CD4-positive, alpha-beta T cell (primary cell): ENCODE measurements at regions not wholly inside any gene's neighbourhood (a gene's known extent, or its start where the extent isn't known, plus 50 kb on each side); places are given as distances from the start of the nearest gene placed in this dataset.

Source experiments
- ATAC-seq: fragments of 200-7000 bp; cut with Tn5 transposase; one replicate; pipeline ENCODE4 v1.10.0; 2022; ENCODE audit warnings: mild to moderate bottlenecking; ENCODE audit not compliant: poor library complexity
- CTCF ChIA-PET: fragments of 350-600 bp; sonication (Branson Sonifier 250); formaldehyde crosslinking; loops from one replicate; lab custom pipeline; 2021; ENCODE audit warnings: antibody characterized with exemption, inconsistent platforms; lab: Charles Lee
- POLR2A ChIA-PET: fragments of 350-600 bp; sonication (Branson Sonifier 250); formaldehyde crosslinking; loops from one replicate; lab custom pipeline; 2021; ENCODE audit warnings: antibody characterized with exemption, inconsistent platforms; lab: Charles Lee
- DNase-seq, 14 experiments: peaks; one replicate each; pipeline ENCODE4 v3.0.0-alpha.2; 2013 to 2020; ENCODE audit warnings: mixed read lengths in 2 of 14
- H3K27ac ChIP-seq, 2 donors: one replicate each; pipeline versions ENCODE4 v1.5.1 to v1.7.0; 2013; ENCODE audit warnings: low read length in 2 of 2, low read depth in 1 of 2, mild to moderate bottlenecking in 1 of 2
- H3K27me3 ChIP-seq, 2 experiments: 1 replicate in 1 of 2; 2 replicates in 1 of 2; pipeline versions ENCODE4 v1.6.1 to v1.7.0; 2013; ENCODE audit warnings: low read length in 2 of 2, control low read depth in 1 of 2, mild to moderate bottlenecking in 1 of 2, moderate library complexity in 1 of 2; ENCODE audit not compliant: insufficient read depth in 2 of 2, control insufficient read depth in 1 of 2
- H3K36me3 ChIP-seq: one replicate; pipeline ENCODE4 v1.6.1; 2013; ENCODE audit warnings: low read length, control low read depth; ENCODE audit not compliant: insufficient read depth
- H3K4me1 ChIP-seq: one replicate; pipeline ENCODE4 v1.6.1; 2013; ENCODE audit warnings: low read length, control low read depth; ENCODE audit not compliant: insufficient read depth
- H3K4me3 ChIP-seq: one replicate; pipeline ENCODE4 v1.5.1; 2013; ENCODE audit warnings: mild to moderate bottlenecking, low read length, moderate library complexity
- H3K9me3 ChIP-seq, 2 experiments: 1 replicate in 1 of 2; 2 replicates in 1 of 2; pipeline versions ENCODE4 v1.6.1 to v1.7.0; 2013; ENCODE audit warnings: low read length in 2 of 2, mild to moderate bottlenecking in 2 of 2, control low read depth in 1 of 2, moderate library complexity in 1 of 2; ENCODE audit not compliant: control insufficient read depth in 1 of 2, insufficient read depth in 1 of 2
- H3K27ac Mint-ChIP-seq: one replicate; pipeline ENCODE4 v1.8.0; 2020; ENCODE audit warnings: mixed read lengths
- H3K27me3 Mint-ChIP-seq: one replicate; pipeline ENCODE4 v1.8.0; 2021; ENCODE audit warnings: mixed read lengths
- H3K36me3 Mint-ChIP-seq: one replicate; pipeline ENCODE4 v1.8.0; 2021; ENCODE audit warnings: low read depth, mixed read lengths
- H3K4me1 Mint-ChIP-seq: one replicate; pipeline ENCODE4 v1.8.0; 2021; ENCODE audit warnings: low read depth, mixed read lengths
- H3K4me3 Mint-ChIP-seq: one replicate; pipeline ENCODE4 v1.8.0; 2020; ENCODE audit warnings: mild to moderate bottlenecking, mixed read lengths
- H3K9me3 Mint-ChIP-seq: one replicate; pipeline ENCODE4 v1.8.0; 2020; ENCODE audit warnings: mixed read lengths
- intact Hi-C, 2 experiments: fragments of 100-400 bp; cut with DNase I in 1 of 2; cut with micrococcal nuclease in 1 of 2; formaldehyde crosslinking; loops; one replicate each; pipeline versions ENCODE4 v1.15.1 to v1.9.0; 2023 to 2025; cut with DNase I, micrococcal nuclease
- TF ChIP-seq, protein P1 (sequence below): fragments of 200-600 bp; IDR thresholded peaks from one replicate; pipeline ENCODE4 v1.8.0; 2022; ENCODE audit warnings: antibody characterized with exemption, mild to moderate bottlenecking

DNA sequence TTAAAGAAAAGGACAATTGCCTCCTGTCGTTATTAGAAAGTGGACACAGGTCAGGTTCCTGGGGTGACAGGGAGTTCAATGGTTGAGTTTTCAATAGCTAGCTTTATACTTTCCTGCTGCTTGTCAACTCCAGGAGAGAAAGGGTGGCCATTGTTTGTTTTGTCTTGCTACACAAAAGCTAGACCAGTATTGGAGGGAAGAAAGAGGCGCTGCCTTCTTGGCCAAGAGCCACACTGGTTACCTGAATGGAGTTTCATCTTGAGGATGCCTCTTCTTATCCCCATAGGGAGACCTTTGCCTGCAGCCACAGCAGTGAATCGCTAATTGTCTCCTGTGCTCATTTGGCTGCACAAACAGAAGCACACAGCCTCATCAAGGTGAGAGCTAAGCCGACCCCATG, 279.4 kb upstream of the GRIA1 start:
- H3K36me3 Mint-ChIP-seq: no peaks in the 10 kb centered on the region
- no peak overlapping the region for H3K4me3 Mint-ChIP-seq
- no peak overlapping the region for H3K27ac Mint-ChIP-seq
- DNase-seq (no peak), ATAC-seq (no peak)
- intact Hi-C loops: no loop called here
- TF ChIP-seq, protein P1, sequence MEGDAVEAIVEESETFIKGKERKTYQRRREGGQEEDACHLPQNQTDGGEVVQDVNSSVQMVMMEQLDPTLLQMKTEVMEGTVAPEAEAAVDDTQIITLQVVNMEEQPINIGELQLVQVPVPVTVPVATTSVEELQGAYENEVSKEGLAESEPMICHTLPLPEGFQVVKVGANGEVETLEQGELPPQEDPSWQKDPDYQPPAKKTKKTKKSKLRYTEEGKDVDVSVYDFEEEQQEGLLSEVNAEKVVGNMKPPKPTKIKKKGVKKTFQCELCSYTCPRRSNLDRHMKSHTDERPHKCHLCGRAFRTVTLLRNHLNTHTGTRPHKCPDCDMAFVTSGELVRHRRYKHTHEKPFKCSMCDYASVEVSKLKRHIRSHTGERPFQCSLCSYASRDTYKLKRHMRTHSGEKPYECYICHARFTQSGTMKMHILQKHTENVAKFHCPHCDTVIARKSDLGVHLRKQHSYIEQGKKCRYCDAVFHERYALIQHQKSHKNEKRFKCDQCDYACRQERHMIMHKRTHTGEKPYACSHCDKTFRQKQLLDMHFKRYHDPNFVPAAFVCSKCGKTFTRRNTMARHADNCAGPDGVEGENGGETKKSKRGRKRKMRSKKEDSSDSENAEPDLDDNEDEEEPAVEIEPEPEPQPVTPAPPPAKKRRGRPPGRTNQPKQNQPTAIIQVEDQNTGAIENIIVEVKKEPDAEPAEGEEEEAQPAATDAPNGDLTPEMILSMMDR: no peak
- H3K9me3 Mint-ChIP-seq: peaks cover 14% of the 10 kb centered on the region
- no peaks in the 10 kb centered on the region for H3K4me1 Mint-ChIP-seq
- Histone ChIP-seq H3K27me3 (no peaks in the 10 kb centered on the region), H3K27ac (no peak overlapping the region), H3K36me3 (no peaks in the 10 kb centered on the region), H3K4me1 (no peaks in the 10 kb centered on the region), H3K4me3 (no peak overlapping the region), H3K9me3 (peaks cover 0 to 3% of the 10 kb centered on the region in 2 experiments)
- ChIA-PET POLR2A (no interaction called here), CTCF (no interaction called here)
- H3K27me3 Mint-ChIP-seq: no peaks in the 10 kb centered on the region

DNA sequence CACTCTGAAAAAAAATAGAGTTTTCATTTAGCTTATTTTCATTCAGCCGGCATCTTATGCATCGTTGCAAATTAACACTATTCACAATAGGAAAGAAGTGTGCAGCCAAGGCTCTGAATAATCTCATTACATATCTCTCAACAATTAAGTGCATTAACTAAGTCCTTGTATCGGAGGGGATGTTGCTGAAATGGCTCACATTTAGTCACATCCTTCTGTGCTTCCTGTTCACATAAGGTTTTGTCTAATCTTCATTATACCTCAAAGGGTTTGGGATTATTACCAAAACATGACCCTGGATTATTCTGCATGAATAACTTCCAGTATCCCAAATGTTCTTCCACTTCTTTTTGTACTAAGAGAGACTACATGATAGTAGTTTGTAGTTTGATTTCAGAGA, 278.0 kb upstream of the GRIA1 start:
- ATAC-seq: no peak
- H3K4me3 ChIP-seq: no peak overlapping the region
- H3K27ac ChIP-seq: no peak overlapping the region
- intact Hi-C loops: no loop called here
- no peak overlapping the region for H3K27ac Mint-ChIP-seq
- H3K4me3 Mint-ChIP-seq: no peak overlapping the region
- TF ChIP-seq, protein P1: no peak
- peaks cover 0 to 3% of the 10 kb centered on the region in 2 experiments for H3K9me3 ChIP-seq
- H3K4me1 Mint-ChIP-seq: no peaks in the 10 kb centered on the region
- no peaks in the 10 kb centered on the region for H3K27me3 Mint-ChIP-seq
- no peaks in the 10 kb centered on the region for H3K36me3 ChIP-seq
- no peaks in the 10 kb centered on the region for H3K27me3 ChIP-seq
- no peaks in the 10 kb centered on the region for H3K36me3 Mint-ChIP-seq
- ChIA-PET CTCF (no interaction called here), POLR2A (no interaction called here)
- peaks cover 18% of the 10 kb centered on the region for H3K9me3 Mint-ChIP-seq
- no peaks in the 10 kb centered on the region for H3K4me1 ChIP-seq
- no peak for DNase-seq

DNA sequence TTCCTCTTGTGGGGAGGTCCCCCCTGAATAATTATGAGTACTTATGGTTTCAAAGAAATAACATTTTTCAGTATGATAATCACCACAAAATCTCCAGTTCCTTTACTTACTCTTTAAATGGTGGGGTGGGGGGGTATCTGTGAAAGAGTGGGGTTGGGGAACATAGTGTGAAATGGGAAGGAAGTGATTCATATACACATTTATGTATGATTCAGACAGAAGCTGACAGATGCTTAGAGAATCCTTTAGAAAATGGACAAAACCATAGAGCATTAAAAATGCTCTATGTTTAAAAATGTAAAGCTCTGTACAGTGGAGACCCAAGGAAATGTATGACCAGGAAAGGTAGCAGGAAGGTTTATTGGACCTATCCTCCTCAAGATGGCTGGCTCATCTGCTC, 267.5 kb upstream of the GRIA1 start:
- Histone ChIP-seq H3K27ac (no peak overlapping the region), H3K4me1 (no peaks in the 10 kb centered on the region), H3K9me3 (no peaks in the 10 kb centered on the region), H3K27me3 (no peaks in the 10 kb centered on the region), H3K4me3 (no peak overlapping the region), H3K36me3 (no peaks in the 10 kb centered on the region)
- H3K4me3 Mint-ChIP-seq: no peak overlapping the region
- POLR2A ChIA-PET: no interaction called here
- H3K4me1 Mint-ChIP-seq: no peaks in the 10 kb centered on the region
- H3K27me3 Mint-ChIP-seq: no peaks in the 10 kb centered on the region
- DNase-seq (no peak), ATAC-seq (no peak)
- no peaks in the 10 kb centered on the region for H3K36me3 Mint-ChIP-seq
- TF ChIP-seq, protein P1: no peak
- H3K27ac Mint-ChIP-seq: no peak overlapping the region
- H3K9me3 Mint-ChIP-seq: peaks cover 6% of the 10 kb centered on the region
- intact Hi-C loops: no loop called here
- CTCF ChIA-PET: no interaction called here
